GM23338 (cell line): ENCODE measurements at regions not wholly inside any gene's neighbourhood (a gene's known extent, or its start where the extent isn't known, plus 50 kb on each side); places are given as distances from the start of the nearest gene placed in this dataset.

ENCODE experiments used
- ATAC-seq: fragments of 200-7000 bp; cut with Tn5 transposase; 3 replicates; pipeline ENCODE4 v1.9.1; 2020
- DNase-seq: peaks from one replicate; pipeline ENCODE4 v3.0.0-alpha.2; 2015; ENCODE audit warnings: low spot score
- H2AFZ ChIP-seq: fragments of 200-600 bp; sonication (generic); 2 replicates; pipeline ENCODE4 v1.8.0; 2016; ENCODE audit warnings: antibody characterized with exemption, mild to moderate bottlenecking, moderate library complexity
- H3F3A ChIP-seq: fragments of 200-600 bp; sonication (generic); replicated peaks from 2 replicates; pipeline ENCODE4 v1.8.0; 2017; ENCODE audit warnings: antibody characterized with exemption, mixed run types, low read depth
- H3K27ac ChIP-seq: fragments of 200-600 bp; sonication (generic); 2 replicates; pipeline ENCODE4 v1.6.1; 2016; ENCODE audit warnings: low read depth
- H3K27me3 ChIP-seq: fragments of 200-600 bp; sonication (generic); 2 replicates; pipeline ENCODE4 v1.8.0; 2016; ENCODE audit warnings: mild to moderate bottlenecking, mixed run types, moderate library complexity; ENCODE audit not compliant: insufficient read depth
- H3K36me3 ChIP-seq: fragments of 200-600 bp; sonication (generic); 2 replicates; pipeline ENCODE4 v1.8.0; 2016; ENCODE audit warnings: mild to moderate bottlenecking; ENCODE audit not compliant: insufficient read depth
- H3K4me1 ChIP-seq: fragments of 200-600 bp; sonication (generic); 2 replicates; pipeline ENCODE4 v1.8.0; 2016; ENCODE audit warnings: mild to moderate bottlenecking, moderate library complexity; ENCODE audit not compliant: insufficient read depth
- H3K4me2 ChIP-seq: fragments of 200-600 bp; sonication (generic); 2 replicates; pipeline ENCODE4 v1.7.1; 2017; ENCODE audit warnings: mixed run types
- H3K4me3 ChIP-seq: fragments of 200-600 bp; sonication (generic); 2 replicates; pipeline ENCODE4 v1.6.1; 2016; ENCODE audit warnings: mixed run types
- H3K79me2 ChIP-seq: fragments of 200-600 bp; sonication (generic); replicated peaks from 2 replicates; pipeline ENCODE4 v1.8.0; 2017; ENCODE audit warnings: mild to moderate bottlenecking; ENCODE audit not compliant: insufficient read depth
- H3K9me2 ChIP-seq: fragments of 200-600 bp; sonication (generic); 2 replicates; pipeline ENCODE4 v1.8.0; 2017; ENCODE audit not compliant: insufficient read depth
- H4K20me1 ChIP-seq: fragments of 200-600 bp; sonication (generic); replicated peaks from 2 replicates; pipeline ENCODE4 v1.8.0; 2017; ENCODE audit warnings: mild to moderate bottlenecking; ENCODE audit not compliant: insufficient read depth
- H3K27ac Mint-ChIP-seq: 2 replicates; pipeline ENCODE4 v1.8.0; 2020; ENCODE audit warnings: inconsistent platforms, mild to moderate bottlenecking, moderate library complexity, mixed read lengths
- H3K27me3 Mint-ChIP-seq: 3 replicates; pipeline ENCODE4 v1.8.0; 2022; ENCODE audit warnings: low read depth, mild to moderate bottlenecking, moderate library complexity, mixed read lengths, inconsistent platforms; ENCODE audit not compliant: insufficient read depth, poor library complexity
- H3K36me3 Mint-ChIP-seq: 3 replicates; pipeline ENCODE4 v1.8.0; 2021; ENCODE audit warnings: low read depth, mild to moderate bottlenecking, inconsistent platforms, moderate library complexity, mixed read lengths
- H3K4me1 Mint-ChIP-seq: 3 replicates; pipeline ENCODE4 v1.8.0; 2020; ENCODE audit warnings: mild to moderate bottlenecking, inconsistent platforms, mixed read lengths
- H3K4me3 Mint-ChIP-seq: 3 replicates; pipeline ENCODE4 v1.8.0; 2021; ENCODE audit warnings: moderate library complexity, mild to moderate bottlenecking, inconsistent platforms, mixed read lengths
- H3K9me3 Mint-ChIP-seq: 3 replicates; pipeline ENCODE4 v1.8.0; 2020; ENCODE audit warnings: moderate library complexity, mild to moderate bottlenecking, inconsistent platforms, mixed read lengths
- EZH2 ChIP-seq: fragments of 200-600 bp; sonication (generic); IDR thresholded peaks from one replicate; pipeline ENCODE4 v1.8.0; 2017; ENCODE audit warnings: antibody characterized with exemption, mild to moderate bottlenecking, low read depth; ENCODE audit not compliant: unreplicated experiment
- POLR2AphosphoS5 ChIP-seq: IDR thresholded peaks from 2 replicates; pipeline ENCODE4 v1.6.1; 2016; ENCODE audit warnings: antibody characterized with exemption, low read depth
- TF ChIP-seq, protein P1 (sequence below), 2 experiments: fragments of 200-600 bp in 1 of 2; sonication (generic) in 1 of 2; conservative IDR thresholded peaks; 2 replicates each; pipeline versions ENCODE4 v1.5.1 to v1.6.1; 2016 to 2017; ENCODE audit warnings: antibody characterized with exemption in 2 of 2, low read depth in 2 of 2, mild to moderate bottlenecking in 2 of 2, moderate library complexity in 1 of 2
- TF ChIP-seq, protein P2 (sequence below): IDR thresholded peaks from 2 replicates; pipeline ENCODE4 v1.6.1; 2016; ENCODE audit warnings: antibody characterized with exemption
- TF ChIP-seq, protein P3 (sequence below): IDR thresholded peaks from one replicate; pipeline ENCODE4 v1.6.1; 2018; ENCODE audit warnings: antibody characterized with exemption; ENCODE audit not compliant: unreplicated experiment

DNA sequence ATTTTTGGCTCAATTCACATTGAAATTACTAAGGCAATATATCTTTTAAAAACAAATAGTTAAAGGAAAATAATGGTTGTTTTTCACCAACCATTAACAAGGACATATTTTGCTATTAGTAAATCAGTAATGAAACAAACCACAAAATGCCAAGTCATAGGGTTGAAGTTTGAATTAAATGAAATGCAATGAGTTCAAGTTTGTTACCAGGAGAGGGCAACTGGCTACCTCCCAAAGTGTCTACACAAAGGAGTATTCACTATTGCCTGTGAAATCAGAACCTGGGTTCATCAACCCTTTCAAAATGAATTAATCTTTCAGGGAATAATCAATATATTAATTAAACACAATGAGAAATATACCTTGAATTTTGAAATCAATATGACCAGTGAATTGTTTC is 138.4 kb upstream of the DMRTA1 start:
- DNase-seq (no peak), ATAC-seq (no peak)
- no peaks in the 10 kb centered on the region for H3K9me2 ChIP-seq
- 0 out of 2 replicates have a peak, but pooled peaks cover 6% of the 10 kb centered on the region for H3K4me1 ChIP-seq
- no peaks in the 10 kb centered on the region for H3K27me3 Mint-ChIP-seq
- no peak for TF ChIP-seq EZH2
- TF ChIP-seq, protein P1, sequence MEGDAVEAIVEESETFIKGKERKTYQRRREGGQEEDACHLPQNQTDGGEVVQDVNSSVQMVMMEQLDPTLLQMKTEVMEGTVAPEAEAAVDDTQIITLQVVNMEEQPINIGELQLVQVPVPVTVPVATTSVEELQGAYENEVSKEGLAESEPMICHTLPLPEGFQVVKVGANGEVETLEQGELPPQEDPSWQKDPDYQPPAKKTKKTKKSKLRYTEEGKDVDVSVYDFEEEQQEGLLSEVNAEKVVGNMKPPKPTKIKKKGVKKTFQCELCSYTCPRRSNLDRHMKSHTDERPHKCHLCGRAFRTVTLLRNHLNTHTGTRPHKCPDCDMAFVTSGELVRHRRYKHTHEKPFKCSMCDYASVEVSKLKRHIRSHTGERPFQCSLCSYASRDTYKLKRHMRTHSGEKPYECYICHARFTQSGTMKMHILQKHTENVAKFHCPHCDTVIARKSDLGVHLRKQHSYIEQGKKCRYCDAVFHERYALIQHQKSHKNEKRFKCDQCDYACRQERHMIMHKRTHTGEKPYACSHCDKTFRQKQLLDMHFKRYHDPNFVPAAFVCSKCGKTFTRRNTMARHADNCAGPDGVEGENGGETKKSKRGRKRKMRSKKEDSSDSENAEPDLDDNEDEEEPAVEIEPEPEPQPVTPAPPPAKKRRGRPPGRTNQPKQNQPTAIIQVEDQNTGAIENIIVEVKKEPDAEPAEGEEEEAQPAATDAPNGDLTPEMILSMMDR (conservative IDR thresholded peaks at IDR 0.05; ENCODE audit: low read depth in 2 of 2), result peak; percentile 30 to 46
- H3K36me3 ChIP-seq, result no peaks in the 10 kb centered on the region
- no peaks in the 10 kb centered on the region for H3K27me3 ChIP-seq
- H3K36me3 Mint-ChIP-seq, result no peaks in the 10 kb centered on the region
- no peak overlapping the region for H3K27ac Mint-ChIP-seq
- peaks cover 6% of the 10 kb centered on the region; the same call in 2 of the 3 replicates for H3K4me1 Mint-ChIP-seq
- no peak overlapping the region for H2AFZ ChIP-seq
- no peak overlapping the region for H3K27ac ChIP-seq
- H3K79me2 ChIP-seq, result no peaks in the 10 kb centered on the region
- no peak overlapping the region for H3K4me3 Mint-ChIP-seq
- no peak overlapping the region for H3K4me2 ChIP-seq
- no peaks in the 10 kb centered on the region for H3F3A ChIP-seq
- H3K4me3 ChIP-seq, result no peak overlapping the region
- no peaks in the 10 kb centered on the region for H3K9me3 Mint-ChIP-seq
- no peaks in the 10 kb centered on the region for H4K20me1 ChIP-seq

DNA sequence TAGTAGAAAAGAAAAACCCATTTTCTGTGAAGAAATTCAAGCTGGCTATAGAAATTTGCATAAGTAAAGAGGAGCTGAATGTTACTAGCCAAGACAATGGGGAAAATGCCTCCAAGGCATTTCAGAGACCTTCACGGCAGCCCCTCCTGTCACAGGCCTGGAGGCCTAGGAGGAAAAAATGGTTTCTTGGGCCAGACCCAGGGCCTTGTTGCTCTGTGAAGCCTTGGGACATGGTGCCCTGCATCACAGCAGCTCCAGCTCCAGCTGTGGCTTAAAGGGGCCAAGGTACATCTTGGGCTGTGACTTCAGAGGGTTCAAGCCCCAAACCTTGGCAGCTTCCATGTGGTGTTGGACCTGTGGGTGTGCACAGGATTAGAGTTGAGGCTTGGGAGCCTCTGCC is 130.0 kb upstream of the DMRTA1 start:
- Histone ChIP-seq H3K27ac (no peak overlapping the region), H3K27me3 (no peaks in the 10 kb centered on the region), H3K36me3 (no peaks in the 10 kb centered on the region), H3K4me3 (no peak overlapping the region), H3K4me2 (no peak overlapping the region), H3K79me2 (no peaks in the 10 kb centered on the region), H3K9me2 (no peaks in the 10 kb centered on the region), H3F3A (no peaks in the 10 kb centered on the region), H4K20me1 (no peaks in the 10 kb centered on the region), H2AFZ (no peak overlapping the region), H3K4me1 (no peaks in the 10 kb centered on the region)
- H3K4me1 Mint-ChIP-seq, result no peaks in the 10 kb centered on the region
- TF ChIP-seq, protein P2, sequence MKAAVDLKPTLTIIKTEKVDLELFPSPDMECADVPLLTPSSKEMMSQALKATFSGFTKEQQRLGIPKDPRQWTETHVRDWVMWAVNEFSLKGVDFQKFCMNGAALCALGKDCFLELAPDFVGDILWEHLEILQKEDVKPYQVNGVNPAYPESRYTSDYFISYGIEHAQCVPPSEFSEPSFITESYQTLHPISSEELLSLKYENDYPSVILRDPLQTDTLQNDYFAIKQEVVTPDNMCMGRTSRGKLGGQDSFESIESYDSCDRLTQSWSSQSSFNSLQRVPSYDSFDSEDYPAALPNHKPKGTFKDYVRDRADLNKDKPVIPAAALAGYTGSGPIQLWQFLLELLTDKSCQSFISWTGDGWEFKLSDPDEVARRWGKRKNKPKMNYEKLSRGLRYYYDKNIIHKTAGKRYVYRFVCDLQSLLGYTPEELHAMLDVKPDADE, result no peak
- TF ChIP-seq, protein P3, sequence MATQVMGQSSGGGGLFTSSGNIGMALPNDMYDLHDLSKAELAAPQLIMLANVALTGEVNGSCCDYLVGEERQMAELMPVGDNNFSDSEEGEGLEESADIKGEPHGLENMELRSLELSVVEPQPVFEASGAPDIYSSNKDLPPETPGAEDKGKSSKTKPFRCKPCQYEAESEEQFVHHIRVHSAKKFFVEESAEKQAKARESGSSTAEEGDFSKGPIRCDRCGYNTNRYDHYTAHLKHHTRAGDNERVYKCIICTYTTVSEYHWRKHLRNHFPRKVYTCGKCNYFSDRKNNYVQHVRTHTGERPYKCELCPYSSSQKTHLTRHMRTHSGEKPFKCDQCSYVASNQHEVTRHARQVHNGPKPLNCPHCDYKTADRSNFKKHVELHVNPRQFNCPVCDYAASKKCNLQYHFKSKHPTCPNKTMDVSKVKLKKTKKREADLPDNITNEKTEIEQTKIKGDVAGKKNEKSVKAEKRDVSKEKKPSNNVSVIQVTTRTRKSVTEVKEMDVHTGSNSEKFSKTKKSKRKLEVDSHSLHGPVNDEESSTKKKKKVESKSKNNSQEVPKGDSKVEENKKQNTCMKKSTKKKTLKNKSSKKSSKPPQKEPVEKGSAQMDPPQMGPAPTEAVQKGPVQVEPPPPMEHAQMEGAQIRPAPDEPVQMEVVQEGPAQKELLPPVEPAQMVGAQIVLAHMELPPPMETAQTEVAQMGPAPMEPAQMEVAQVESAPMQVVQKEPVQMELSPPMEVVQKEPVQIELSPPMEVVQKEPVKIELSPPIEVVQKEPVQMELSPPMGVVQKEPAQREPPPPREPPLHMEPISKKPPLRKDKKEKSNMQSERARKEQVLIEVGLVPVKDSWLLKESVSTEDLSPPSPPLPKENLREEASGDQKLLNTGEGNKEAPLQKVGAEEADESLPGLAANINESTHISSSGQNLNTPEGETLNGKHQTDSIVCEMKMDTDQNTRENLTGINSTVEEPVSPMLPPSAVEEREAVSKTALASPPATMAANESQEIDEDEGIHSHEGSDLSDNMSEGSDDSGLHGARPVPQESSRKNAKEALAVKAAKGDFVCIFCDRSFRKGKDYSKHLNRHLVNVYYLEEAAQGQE, result no peak
- TF ChIP-seq POLR2AphosphoS5, result no peak
- ATAC-seq, result no peak
- no peak overlapping the region for H3K27ac Mint-ChIP-seq
- no peaks in the 10 kb centered on the region for H3K27me3 Mint-ChIP-seq
- peaks cover 22% of the 10 kb centered on the region for H3K36me3 Mint-ChIP-seq
- peaks cover 28% of the 10 kb centered on the region for H3K9me3 Mint-ChIP-seq
- no peak overlapping the region for H3K4me3 Mint-ChIP-seq
- DNase-seq, result no peak
